HCT116 (cell line): ENCODE measurements at regions not wholly inside any gene's neighbourhood (a gene's known extent, or its start where the extent isn't known, plus 50 kb on each side); places are given as distances from the start of the nearest gene placed in this dataset.

Experiments used
- ATAC-seq: fragments of 200-7000 bp; cut with Tn5 transposase; 2 replicates; pipeline ENCODE4 v1.9.1; 2020; ENCODE audit warnings: mild to moderate bottlenecking, moderate library complexity
- BruUV-seq: library from RNA; stranded (reverse); fragments of 400-500 nt; replicated peaks from 2 replicates; lab custom pipeline; 2021; lab: Mats Ljungman, UMichigan
- CTCF ChIA-PET: fragments of 300-600 bp; sonication (Branson Sonifier 250); formaldehyde crosslinking; loops from one replicate; lab custom pipeline; 2021; ENCODE audit warnings: antibody characterized with exemption; lab: Charles Lee
- POLR2A ChIA-PET: fragments of 300-600, 350-600 bp; sonication (Branson Sonifier 250); formaldehyde crosslinking; loops from one replicate; lab custom pipeline; 2021; ENCODE audit warnings: antibody characterized with exemption; lab: Charles Lee
- RAD21 ChIA-PET, 2 experiments: fragments of 300-600 bp; sonication (Branson Sonifier 250); formaldehyde crosslinking; loops; one replicate each; lab custom pipeline; 2023; ENCODE audit warnings: low total read pairs in 2 of 2; ENCODE audit not compliant: uncharacterized antibody in 2 of 2, unreplicated experiment in 2 of 2, low non-redundant PET in 1 of 2; lab: Charles Lee
- DNase-seq: peaks from one replicate; pipeline ENCODE4 v3.0.0-alpha.2; 2010; ENCODE audit warnings: low read depth, low spot score
- H2AFZ ChIP-seq: fragments of 200-600 bp; shearing (Covaris generic), sonication (generic); 2 replicates; pipeline ENCODE4 v1.6.1; 2017; ENCODE audit warnings: low read depth, mixed run types, mixed read lengths, antibody characterized with exemption, low read length; ENCODE audit not compliant: poor library complexity, severe bottlenecking
- H3K27ac ChIP-seq: 2 replicates; pipeline ENCODE4 v1.5.1; 2012; ENCODE audit warnings: low read depth, low read length
- H3K27me3 ChIP-seq: fragments of 200-600 bp; sonication (generic); 2 replicates; pipeline ENCODE4 v1.6.1; 2016; ENCODE audit warnings: mixed run types, low read length, mixed read lengths; ENCODE audit not compliant: insufficient read depth
- H3K36me3 ChIP-seq, 2 experiments: fragments of 200-500 bp in 1 of 2; fragments of 200-600 bp in 1 of 2; sonication (Bioruptor generic) in 1 of 2; sonication (generic) in 1 of 2; 2 replicates each; pipeline versions ENCODE4 v1.5.1 to v1.6.1; 2014 to 2016; ENCODE audit warnings: low read length in 2 of 2, inconsistent platforms in 1 of 2, mixed read lengths in 1 of 2, mixed run types in 1 of 2; ENCODE audit not compliant: insufficient read depth in 2 of 2, control insufficient read depth in 1 of 2
- H3K4me1 ChIP-seq, 2 experiments: fragments of 200-600 bp in 1 of 2; sonication (generic) in 1 of 2; 2 replicates each; pipeline versions ENCODE4 v1.5.1 to v1.6.1; 2012 to 2017; ENCODE audit warnings: low read length in 2 of 2, inconsistent platforms in 1 of 2, mild to moderate bottlenecking in 1 of 2, mixed read lengths in 1 of 2, mixed run types in 1 of 2, moderate library complexity in 1 of 2; ENCODE audit not compliant: insufficient read depth in 2 of 2, control insufficient read depth in 1 of 2
- H3K4me2 ChIP-seq: fragments of 200-600 bp; sonication (generic); 2 replicates; pipeline ENCODE4 v1.6.1; 2017; ENCODE audit warnings: mixed run types, low read length, mixed read lengths
- H3K4me3 ChIP-seq, 2 experiments: fragments of 200-600 bp in 1 of 2; sonication (generic) in 1 of 2; replicated peaks in 1 of 2; 2 replicates each; pipeline ENCODE4 v1.5.1; 2011 to 2016; ENCODE audit warnings: low read length in 2 of 2, control low read depth in 1 of 2, low read depth in 1 of 2, mild to moderate bottlenecking in 1 of 2, mixed read lengths in 1 of 2, mixed run types in 1 of 2
- H3K79me2 ChIP-seq: fragments of 200-600 bp; sonication (generic); 2 replicates; pipeline ENCODE4 v1.6.1; 2017; ENCODE audit warnings: mild to moderate bottlenecking, mixed run types, low read length, moderate library complexity, mixed read lengths; ENCODE audit not compliant: insufficient read depth
- H3K9ac ChIP-seq: fragments of 200-600 bp; sonication (generic); 2 replicates; pipeline ENCODE4 v1.6.1; 2016; ENCODE audit warnings: low read length, mixed read lengths
- H3K9me2 ChIP-seq: fragments of 200-600 bp; sonication (generic), shearing (Covaris generic); 2 replicates; pipeline ENCODE4 v1.6.1; 2017; ENCODE audit warnings: mixed run types, mild to moderate bottlenecking, moderate library complexity; ENCODE audit not compliant: insufficient read depth
- H3K9me3 ChIP-seq, 2 experiments: fragments of 200-500 bp in 1 of 2; fragments of 200-600 bp in 1 of 2; sonication (Bioruptor generic) in 1 of 2; sonication (generic) in 1 of 2; 2 replicates each; pipeline ENCODE4 v1.6.1; 2014 to 2017; ENCODE audit warnings: low read length in 2 of 2, mixed read lengths in 2 of 2, inconsistent platforms in 1 of 2, low read depth in 1 of 2, mild to moderate bottlenecking in 1 of 2, mixed run types in 1 of 2, moderate library complexity in 1 of 2; ENCODE audit not compliant: control insufficient read depth in 1 of 2, insufficient read depth in 1 of 2
- H4K20me1 ChIP-seq: fragments of 200-600 bp; sonication (generic), shearing (Covaris generic); 2 replicates; pipeline ENCODE4 v1.6.1; 2017; ENCODE audit warnings: mixed run types, mild to moderate bottlenecking, moderate library complexity; ENCODE audit not compliant: insufficient read depth
- ATF3 ChIP-seq: IDR thresholded peaks from 2 replicates; pipeline ENCODE4 v1.6.1; 2012
- CEBPB ChIP-seq: IDR thresholded peaks from 2 replicates; pipeline ENCODE4 v1.6.1; 2012; ENCODE audit warnings: low read depth
- CTCF ChIP-seq, 3 experiments: fragments of 200-600 bp in 1 of 3; sonication (generic) in 1 of 3; IDR thresholded peaks in 2 of 3; conservative IDR thresholded peaks in 1 of 3; 2 replicates each; pipeline ENCODE4 v1.5.1; 2012 to 2017; ENCODE audit warnings: low read depth in 2 of 3, low read length in 2 of 3, antibody characterized with exemption in 1 of 3, borderline replicate concordance in 1 of 3, control low read depth in 1 of 3, mild to moderate bottlenecking in 1 of 3, mixed read lengths in 1 of 3, mixed run types in 1 of 3, moderate library complexity in 1 of 3; ENCODE audit not compliant: insufficient read depth in 1 of 3
- EGR1 ChIP-seq: IDR thresholded peaks from 2 replicates; pipeline ENCODE4 v1.6.1; 2012; ENCODE audit warnings: low read depth
- EZH2phosphoT487 ChIP-seq: fragments of 200-600 bp; IDR thresholded peaks from 2 replicates; pipeline ENCODE4 v1.6.1; 2018; ENCODE audit warnings: antibody characterized with exemption, borderline replicate concordance
- MAX ChIP-seq: IDR thresholded peaks from 2 replicates; pipeline ENCODE4 v1.6.1; 2012
- POLR2AphosphoS5 ChIP-seq: IDR thresholded peaks from 2 replicates; pipeline ENCODE4 v1.6.1; 2011; ENCODE audit warnings: mild to moderate bottlenecking, low read depth, low read length, moderate library complexity
- RAD21 ChIP-seq: IDR thresholded peaks from 2 replicates; pipeline ENCODE4 v1.6.1; 2012; ENCODE audit warnings: low read depth, mild to moderate bottlenecking
- REST ChIP-seq: IDR thresholded peaks from 2 replicates; pipeline ENCODE4 v1.6.1; 2012; ENCODE audit warnings: low read depth
- SP1 ChIP-seq: IDR thresholded peaks from 2 replicates; pipeline ENCODE4 v1.6.1; 2012; ENCODE audit warnings: low read depth
- TCF7L2 ChIP-seq: IDR thresholded peaks from 2 replicates; pipeline ENCODE4 v1.7.0; 2011; ENCODE audit warnings: borderline replicate concordance, inconsistent platforms; ENCODE audit not compliant: insufficient read depth, insufficient read length; ENCODE audit errors: extremely low read depth
- ZNF274 ChIP-seq: fragments of 200-500 bp; sonication (Bioruptor generic); IDR thresholded peaks from 2 replicates; pipeline ENCODE4 v1.6.1; 2014; ENCODE audit warnings: mild to moderate bottlenecking, low read depth, low read length, inconsistent platforms
- intact Hi-C: fragments of 100-400 bp; cut with micrococcal nuclease; formaldehyde crosslinking; loops from 2 replicates; pipeline ENCODE4 v1.10.0; 2022

DNA sequence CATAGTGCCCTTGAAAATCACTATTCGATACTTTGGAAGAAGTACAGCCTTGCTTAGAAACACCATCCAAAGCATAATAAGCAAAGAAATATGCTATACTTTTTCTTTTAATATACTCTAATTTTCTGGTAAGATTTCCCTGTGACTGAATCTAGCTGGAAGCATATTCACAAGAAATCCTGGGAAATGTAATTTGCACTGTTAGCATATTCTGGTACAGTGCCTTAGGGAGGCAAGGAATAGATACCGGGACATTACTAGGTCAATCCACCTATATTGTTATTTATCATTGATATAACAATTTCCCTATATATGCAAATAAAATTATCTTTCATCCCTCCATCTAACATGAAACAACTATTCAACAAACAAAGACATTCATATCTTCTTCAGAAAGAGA is 1131.3 kb upstream of the PRR20A start:
- ATAC-seq (no peak), DNase-seq (no peak)
- no peak overlapping the region for H2AFZ ChIP-seq
- H3K9ac ChIP-seq = no peak overlapping the region
- H3K4me1 ChIP-seq = no peaks in the 10 kb centered on the region
- H3K4me3 ChIP-seq = no peak overlapping the region
- H3K27me3 ChIP-seq = no peaks in the 10 kb centered on the region
- no peaks in the 10 kb centered on the region for H3K36me3 ChIP-seq
- no peaks in the 10 kb centered on the region for H3K9me2 ChIP-seq
- H3K79me2 ChIP-seq = no peaks in the 10 kb centered on the region
- no peak overlapping the region for H3K27ac ChIP-seq
- no TSS peak for BruUV-seq
- intact Hi-C loops = no loop called here
- POLR2A ChIA-PET = no interaction called here
- no peak for TF ChIP-seq ZNF274
- RAD21 ChIA-PET = no interaction called here
- peaks cover 0 to 13% of the 10 kb centered on the region in 2 experiments; a peak in 1 of 4 replicates for H3K9me3 ChIP-seq
- no peaks in the 10 kb centered on the region for H4K20me1 ChIP-seq
- no peak overlapping the region for H3K4me2 ChIP-seq
- CTCF ChIA-PET = no interaction called here

- no TSS peak for BruUV-seq
- H3K4me2 ChIP-seq = no peak overlapping the region
- TF ChIP-seq POLR2AphosphoS5 (no peak), RAD21 (no peak), EZH2phosphoT487 (no peak), ATF3 (no peak), TCF7L2 (no peak), SP1 (no peak), CTCF (IDR thresholded peaks at IDR 0.05 in 2 of 3, conservative IDR thresholded peaks at IDR 0.05 in 1 of 3; ENCODE audit: borderline replicate concordance in 1 of 3, insufficient read depth in 1 of 3, low read depth in 2 of 3, low read length in 2 of 3) (no peak), EGR1 (no peak), ZNF274 (no peak), MAX (no peak), REST (no peak), CEBPB (no peak)
These were observed 1128.1 kb upstream of the PRR20A start for GRCh38 chr13:56012644-56013043.

More at GRCh38 chr13:56012644-56013043, 1128.1 kb upstream of the PRR20A start:
- CTCF ChIA-PET = no interaction called here
- intact Hi-C loops = no loop called here
- DNase-seq (no peak), ATAC-seq (no peak)
- H2AFZ ChIP-seq = no peak overlapping the region
- peaks cover 7 to 19% of the 10 kb centered on the region in 2 experiments; a peak in 2 of 4 replicates for H3K9me3 ChIP-seq
- H3K4me1 ChIP-seq = no peaks in the 10 kb centered on the region
- no peaks in the 10 kb centered on the region for H4K20me1 ChIP-seq
- H3K9ac ChIP-seq = no peak overlapping the region
- no peak overlapping the region for H3K4me3 ChIP-seq
- RAD21 ChIA-PET = no interaction called here
- H3K36me3 ChIP-seq = no peaks in the 10 kb centered on the region
- H3K27ac ChIP-seq = no peak overlapping the region
- POLR2A ChIA-PET = no interaction called here
- H3K79me2 ChIP-seq = no peaks in the 10 kb centered on the region
- H3K27me3 ChIP-seq = no peaks in the 10 kb centered on the region
- H3K9me2 ChIP-seq = no peaks in the 10 kb centered on the region
